Mesenchymal stem cell (in vitro differentiated cells and primary cell): ENCODE measurements at regions not wholly inside any gene's neighbourhood (a gene's known extent, or its start where the extent isn't known, plus 50 kb on each side); places are given as distances from the start of the nearest gene placed in this dataset.

Experiments used
- DNase-seq: peaks from one replicate; pipeline ENCODE4 v3.0.0-alpha.2; 2013
- H2AFZ ChIP-seq: one replicate; pipeline ENCODE4 v1.6.1; 2013; ENCODE audit warnings: low read depth, mild to moderate bottlenecking, control low read depth, inconsistent platforms, low read length, moderate library complexity
- H2AK5ac ChIP-seq: 2 replicates; pipeline ENCODE4 v1.6.1; 2013; ENCODE audit warnings: low read length, moderate library complexity, mild to moderate bottlenecking, inconsistent platforms; ENCODE audit not compliant: severe bottlenecking
- H2BK120ac ChIP-seq: one replicate; pipeline ENCODE4 v1.6.1; 2013; ENCODE audit warnings: low read depth, mild to moderate bottlenecking, inconsistent platforms, low read length, moderate library complexity
- H2BK12ac ChIP-seq, 2 experiments: one replicate each; pipeline ENCODE4 v1.6.1; 2013; ENCODE audit warnings: inconsistent platforms in 2 of 2, low read length in 2 of 2, mild to moderate bottlenecking in 2 of 2, moderate library complexity in 2 of 2, control low read depth in 1 of 2
- H2BK15ac ChIP-seq: one replicate; pipeline ENCODE4 v1.6.1; 2013; ENCODE audit warnings: mild to moderate bottlenecking, low read depth, inconsistent platforms; ENCODE audit not compliant: poor library complexity, severe bottlenecking
- H2BK5ac ChIP-seq: 2 replicates; pipeline ENCODE4 v1.6.1; 2013; ENCODE audit warnings: low read depth, mild to moderate bottlenecking, low read length, control low read depth, inconsistent platforms; ENCODE audit not compliant: poor library complexity, severe bottlenecking
- H3K14ac ChIP-seq, 2 experiments: one replicate each; pipeline ENCODE4 v1.6.1; 2013; ENCODE audit warnings: inconsistent platforms in 2 of 2, low read length in 2 of 2, control low read depth in 1 of 2, mild to moderate bottlenecking in 1 of 2, moderate library complexity in 1 of 2
- H3K18ac ChIP-seq, 2 experiments: one replicate each; pipeline ENCODE4 v1.6.1; 2013; ENCODE audit warnings: inconsistent platforms in 2 of 2, low read length in 2 of 2, control low read depth in 1 of 2, low read depth in 1 of 2, mild to moderate bottlenecking in 1 of 2
- H3K23ac ChIP-seq, 2 experiments: one replicate each; pipeline ENCODE4 v1.6.1; 2013; ENCODE audit warnings: inconsistent platforms in 2 of 2, low read length in 2 of 2, mild to moderate bottlenecking in 2 of 2, moderate library complexity in 2 of 2, control low read depth in 1 of 2
- H3K27ac ChIP-seq: 2 replicates; pipeline ENCODE4 v1.5.1; 2013; ENCODE audit warnings: mild to moderate bottlenecking, moderate library complexity, low read length, control low read depth, inconsistent platforms; ENCODE audit not compliant: poor library complexity, severe bottlenecking
- H3K27me3 ChIP-seq, 2 experiments: 2 replicates each; pipeline versions ENCODE4 v1.6.1 to v1.7.0; 2013; ENCODE audit warnings: low read length in 2 of 2, mild to moderate bottlenecking in 2 of 2, moderate library complexity in 2 of 2, control low read depth in 1 of 2, inconsistent platforms in 1 of 2; ENCODE audit not compliant: control insufficient read depth in 1 of 2, insufficient read depth in 1 of 2
- H3K36me3 ChIP-seq, 2 experiments: 2 replicates each; pipeline versions ENCODE4 v1.6.1 to v1.7.0; 2013; ENCODE audit warnings: low read length in 2 of 2, control low read depth in 1 of 2, inconsistent platforms in 1 of 2, low read depth in 1 of 2, mild to moderate bottlenecking in 1 of 2; ENCODE audit not compliant: insufficient read depth in 2 of 2, control insufficient read depth in 1 of 2
- H3K4ac ChIP-seq, 2 experiments: one replicate each; pipeline ENCODE4 v1.6.1; 2013; ENCODE audit warnings: inconsistent platforms in 2 of 2, low read length in 2 of 2, mild to moderate bottlenecking in 2 of 2, moderate library complexity in 2 of 2, control low read depth in 1 of 2, low read depth in 1 of 2
- H3K4me1 ChIP-seq: 2 replicates; pipeline ENCODE4 v1.6.1; 2013; ENCODE audit warnings: low read depth, low read length, control low read depth; ENCODE audit not compliant: control insufficient read depth, insufficient read depth
- H3K4me2 ChIP-seq: 2 replicates; pipeline ENCODE4 v1.6.1; 2013; ENCODE audit warnings: low read length, mild to moderate bottlenecking, inconsistent platforms; ENCODE audit not compliant: poor library complexity, severe bottlenecking
- H3K4me3 ChIP-seq, 2 experiments: 2 replicates each; pipeline versions ENCODE4 v1.5.1 to v1.7.0; 2013; ENCODE audit warnings: low read length in 2 of 2, mild to moderate bottlenecking in 2 of 2, control low read depth in 1 of 2, low read depth in 1 of 2; ENCODE audit not compliant: insufficient read depth in 1 of 2
- H3K79me1 ChIP-seq: replicated peaks from 2 replicates; pipeline ENCODE4 v1.6.1; 2013; ENCODE audit warnings: mild to moderate bottlenecking, control low read depth, low read length, inconsistent platforms; ENCODE audit not compliant: poor library complexity, severe bottlenecking
- H3K9ac ChIP-seq: 2 replicates; pipeline ENCODE4 v1.7.0; 2013; ENCODE audit warnings: mild to moderate bottlenecking, low read length, moderate library complexity
- H3K9me3 ChIP-seq: 2 replicates; pipeline ENCODE4 v1.7.0; 2013; ENCODE audit warnings: mild to moderate bottlenecking, low read length; ENCODE audit not compliant: control insufficient read depth
- H4K8ac ChIP-seq: one replicate; pipeline ENCODE4 v1.6.1; 2013; ENCODE audit warnings: inconsistent platforms, mild to moderate bottlenecking, low read length, moderate library complexity
- H4K91ac ChIP-seq: one replicate; pipeline ENCODE4 v1.6.1; 2013; ENCODE audit warnings: mild to moderate bottlenecking, low read length, inconsistent platforms
- WGBS: methylation state at CpG from one replicate; pipeline ENCODE4 v1.1.7; 2013; ENCODE audit warnings: mixed read lengths; 5-methylcytosine and 5-hydroxymethylcytosine counted together

DNA sequence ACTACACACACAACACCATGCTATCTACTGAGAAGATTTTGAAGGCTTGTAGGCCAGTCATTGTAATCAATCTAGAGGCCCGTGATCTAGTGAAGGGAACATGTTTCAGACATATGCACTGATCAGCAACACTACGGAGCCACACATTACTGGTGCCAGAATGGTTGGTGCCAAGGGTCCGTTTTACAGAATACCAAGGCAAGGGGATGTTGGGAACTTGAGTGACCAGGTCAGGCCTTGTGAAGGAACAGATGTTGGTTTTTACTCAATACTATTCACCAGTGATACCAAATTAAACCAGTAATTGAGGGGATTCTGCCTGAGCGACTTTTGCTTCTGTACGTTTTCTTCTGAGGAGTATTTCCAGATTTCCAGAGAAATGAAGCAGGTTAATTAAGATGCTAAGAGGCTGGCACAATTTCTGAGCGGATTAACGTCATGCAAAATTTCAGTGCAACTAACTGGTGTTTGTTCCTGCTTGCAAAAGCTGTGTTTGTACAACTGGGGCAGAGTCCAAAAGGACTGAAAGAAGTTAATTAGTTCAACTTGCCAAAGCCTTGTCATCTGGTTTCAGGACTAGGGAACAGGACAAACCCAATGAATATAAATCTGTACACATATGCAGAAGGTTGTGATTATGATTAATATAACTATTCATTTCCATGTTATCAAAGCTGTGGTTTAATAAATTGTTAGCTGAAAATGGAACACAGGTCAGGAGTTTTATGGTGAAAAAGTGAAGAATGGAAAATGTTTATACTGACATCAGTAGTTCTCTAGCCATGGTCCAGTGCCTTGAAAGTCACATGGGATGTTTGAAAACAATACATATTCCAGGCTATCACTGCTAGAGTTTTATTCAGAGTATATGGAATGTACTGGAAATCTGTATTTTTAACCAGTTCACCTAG lies 432.1 kb upstream of the DCC start:
- WGBS: 73% methylated on average over 7 of the region's 7 CpGs
- H3K27ac ChIP-seq: no peak overlapping the region
- H3K18ac ChIP-seq: no peak overlapping the region
- no peak overlapping the region for H3K4ac ChIP-seq
- H3K9me3 ChIP-seq: no peaks in the 10 kb centered on the region
- no peak overlapping the region for H3K4me3 ChIP-seq
- no peaks in the 10 kb centered on the region for H3K4me1 ChIP-seq
- H2BK12ac ChIP-seq: no peak overlapping the region
- no peaks in the 10 kb centered on the region for H3K36me3 ChIP-seq
- H2BK15ac ChIP-seq: no peak overlapping the region
- H2AFZ ChIP-seq: no peak overlapping the region
- H4K8ac ChIP-seq: no peak overlapping the region
- no peak overlapping the region for H3K14ac ChIP-seq
- H3K27me3 ChIP-seq: no peaks in the 10 kb centered on the region
- H3K4me2 ChIP-seq: no peak overlapping the region
- H3K79me1 ChIP-seq: no peaks in the 10 kb centered on the region
- no peak for DNase-seq
- H2BK120ac ChIP-seq: no peak overlapping the region
- no peak overlapping the region for H3K23ac ChIP-seq
- H2BK5ac ChIP-seq: no peak overlapping the region
- H2AK5ac ChIP-seq: no peak overlapping the region
- H4K91ac ChIP-seq: no peak overlapping the region
- no peak overlapping the region for H3K9ac ChIP-seq

- Histone ChIP-seq H2BK120ac (no peak overlapping the region), H2BK12ac (no peak overlapping the region), H3K14ac (no peak overlapping the region), H3K36me3 (no peaks in the 10 kb centered on the region), H3K9me3 (no peaks in the 10 kb centered on the region), H3K18ac (no peak overlapping the region), H4K8ac (no peak overlapping the region), H3K79me1 (no peaks in the 10 kb centered on the region), H3K9ac (no peak overlapping the region), H3K27me3 (no peaks in the 10 kb centered on the region), H3K4me2 (no peak overlapping the region), H4K91ac (no peak overlapping the region), H3K4me1 (no peaks in the 10 kb centered on the region), H2BK5ac (no peak overlapping the region), H3K23ac (no peak overlapping the region), H2BK15ac (no peak overlapping the region), H2AK5ac (no peak overlapping the region), H3K4me3 (no peak overlapping the region), H3K27ac (no peak overlapping the region), H3K4ac (no peak overlapping the region), H2AFZ (no peak overlapping the region)
- DNase-seq: no peak
Measured at GRCh38 chr18:51908598-51908944, 431.4 kb upstream of the DCC start.

GRCh38 chr18:51911584-51911983 lies 428.4 kb upstream of the DCC start:
- no peak overlapping the region for H3K27ac ChIP-seq
- H2AK5ac ChIP-seq: no peak overlapping the region
- no peaks in the 10 kb centered on the region for H3K27me3 ChIP-seq
- no peak overlapping the region for H3K4ac ChIP-seq
- H3K79me1 ChIP-seq: no peaks in the 10 kb centered on the region
- DNase-seq: no peak
- no peak overlapping the region for H3K4me3 ChIP-seq
- H3K4me2 ChIP-seq: no peak overlapping the region
- no peak overlapping the region for H4K8ac ChIP-seq
- no peaks in the 10 kb centered on the region for H3K36me3 ChIP-seq
- no peak overlapping the region for H3K14ac ChIP-seq
- H3K9ac ChIP-seq: no peak overlapping the region
- H3K9me3 ChIP-seq: no peaks in the 10 kb centered on the region
- H2BK120ac ChIP-seq: no peak overlapping the region
- H2BK15ac ChIP-seq: no peak overlapping the region
- 57% methylated on average over 2 of the region's 3 CpGs for WGBS
- no peak overlapping the region for H2BK5ac ChIP-seq
- H2AFZ ChIP-seq: no peak overlapping the region
- no peak overlapping the region for H4K91ac ChIP-seq
- H3K23ac ChIP-seq: no peak overlapping the region
- H3K18ac ChIP-seq: no peak overlapping the region
- H3K4me1 ChIP-seq: no peaks in the 10 kb centered on the region
- no peak overlapping the region for H2BK12ac ChIP-seq

- Histone ChIP-seq H3K27me3 (no peaks in the 10 kb centered on the region), H3K18ac (no peak overlapping the region), H3K79me1 (no peaks in the 10 kb centered on the region), H4K8ac (no peak overlapping the region), H2BK5ac (no peak overlapping the region), H3K4me1 (no peaks in the 10 kb centered on the region), H3K27ac (no peak overlapping the region), H3K4ac (no peak overlapping the region), H2BK120ac (no peak overlapping the region), H3K9ac (no peak overlapping the region), H2AK5ac (no peak overlapping the region), H3K23ac (no peak overlapping the region), H3K14ac (no peak overlapping the region), H2AFZ (no peak overlapping the region), H3K9me3 (no peaks in the 10 kb centered on the region), H3K4me3 (no peak overlapping the region), H2BK12ac (no peak overlapping the region), H3K4me2 (no peak overlapping the region), H3K36me3 (no peaks in the 10 kb centered on the region), H2BK15ac (no peak overlapping the region), H4K91ac (no peak overlapping the region)
- no peak for DNase-seq
Measured at GRCh38 chr18:51912381-51912780, 427.6 kb upstream of the DCC start.
